Central memory CD4-positive, alpha-beta T cell (primary cell): ENCODE measurements at regions not wholly inside any gene's neighbourhood (a gene's known extent, or its start where the extent isn't known, plus 50 kb on each side); places are given as distances from the start of the nearest gene placed in this dataset.

Source experiments
- DNase-seq: peaks from one replicate; pipeline ENCODE4 v3.0.0; 2022

DNA sequence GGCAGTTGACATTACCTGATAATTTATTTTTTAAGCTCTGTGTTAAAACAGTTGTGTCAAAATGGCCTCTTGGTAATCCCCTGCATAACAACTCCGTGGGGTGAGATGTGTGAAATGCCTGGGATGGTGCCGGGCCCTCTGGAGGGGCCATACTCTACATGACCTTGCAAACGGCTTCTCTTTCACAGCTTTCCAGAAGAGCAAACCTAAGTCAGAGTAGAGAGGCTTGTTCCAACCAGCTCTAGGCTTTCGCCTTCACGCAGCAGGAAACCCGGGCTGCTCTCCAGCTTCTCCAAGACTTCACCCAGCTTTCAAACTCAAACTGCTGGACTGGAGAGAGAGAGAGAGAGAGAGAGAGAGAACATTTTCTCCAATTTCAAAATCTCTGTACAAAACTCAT lies 120.1 kb downstream of the SNX18 start:
- no peak for DNase-seq

DNA sequence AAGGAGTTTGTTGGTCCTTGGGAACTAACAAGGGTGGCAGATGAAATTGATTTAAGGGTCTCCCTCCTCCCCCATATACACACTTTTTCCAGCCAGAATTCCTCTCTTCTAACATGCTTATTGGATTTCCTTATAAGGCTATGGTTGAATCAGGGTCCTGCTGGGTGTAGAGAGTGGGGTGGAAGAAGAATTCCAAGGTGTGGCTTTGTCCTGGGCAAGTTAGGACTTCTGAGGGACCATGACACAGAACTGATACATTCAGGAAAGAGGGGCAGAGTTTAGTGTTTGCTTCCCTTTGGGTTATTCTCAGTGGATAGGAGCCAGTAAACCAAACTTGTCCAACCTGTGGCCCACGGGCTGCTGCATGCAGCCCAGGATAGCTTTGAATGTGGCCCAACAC lies 116.5 kb downstream of the SNX18 start:
- no peak for DNase-seq

DNA sequence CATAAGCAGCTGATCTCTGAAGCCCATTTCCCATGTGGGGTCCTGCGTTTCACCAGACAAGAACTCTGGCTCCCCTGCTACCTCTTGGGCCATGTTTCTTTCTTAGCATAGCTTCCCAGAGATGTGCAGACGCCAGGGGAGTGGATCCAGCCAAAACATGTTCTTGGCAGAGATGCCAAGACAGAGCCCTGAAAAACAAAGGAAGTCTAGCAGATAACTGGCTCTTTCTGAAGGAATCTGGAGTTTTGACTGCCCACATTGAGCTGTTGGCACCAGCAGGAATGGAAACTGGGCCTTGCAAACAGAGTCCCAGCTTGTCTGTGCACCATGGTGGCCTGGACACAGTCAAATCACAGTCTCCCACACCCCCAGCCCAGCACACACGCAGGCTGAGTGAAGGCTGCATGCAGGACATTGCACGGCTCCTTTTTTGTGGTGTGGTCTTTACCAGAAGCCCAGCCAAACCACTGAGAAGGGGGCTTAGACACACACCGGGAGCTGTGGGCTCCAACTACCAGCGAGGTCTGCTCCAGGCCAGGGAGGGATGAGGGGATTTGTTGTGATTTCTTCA lies 114.7 kb downstream of the SNX18 start:
- DNase-seq: no peak

DNA sequence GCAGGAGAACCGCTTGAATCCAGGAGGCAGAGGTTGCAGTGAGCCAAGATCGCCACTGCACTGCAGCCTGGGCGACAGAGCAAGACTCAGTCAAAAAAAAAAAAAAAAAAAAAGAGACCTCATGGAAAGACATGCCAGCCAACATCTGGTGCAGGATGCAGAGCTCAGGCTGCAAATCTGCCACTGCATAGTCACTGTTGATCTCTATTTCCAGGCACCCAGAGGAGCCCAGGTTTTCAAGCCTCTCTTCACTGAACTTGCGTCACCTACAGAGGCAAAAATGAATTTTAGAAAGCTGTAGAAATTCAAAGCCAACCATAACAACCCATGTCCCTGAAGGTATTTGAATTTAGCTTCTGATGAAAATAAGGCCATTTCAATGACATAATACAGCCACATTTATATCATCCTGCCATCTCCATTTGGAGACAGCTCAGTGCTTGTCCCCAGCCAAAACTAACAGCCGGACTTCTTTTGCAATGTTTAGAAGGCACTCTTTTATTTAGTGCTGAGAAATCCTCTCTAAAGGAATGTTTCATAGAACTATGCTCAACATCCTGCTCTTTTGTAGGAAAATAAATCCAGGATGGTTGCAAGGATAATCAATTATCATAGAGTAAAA lies 113.3 kb downstream of the SNX18 start:
- DNase-seq: no peak

DNA sequence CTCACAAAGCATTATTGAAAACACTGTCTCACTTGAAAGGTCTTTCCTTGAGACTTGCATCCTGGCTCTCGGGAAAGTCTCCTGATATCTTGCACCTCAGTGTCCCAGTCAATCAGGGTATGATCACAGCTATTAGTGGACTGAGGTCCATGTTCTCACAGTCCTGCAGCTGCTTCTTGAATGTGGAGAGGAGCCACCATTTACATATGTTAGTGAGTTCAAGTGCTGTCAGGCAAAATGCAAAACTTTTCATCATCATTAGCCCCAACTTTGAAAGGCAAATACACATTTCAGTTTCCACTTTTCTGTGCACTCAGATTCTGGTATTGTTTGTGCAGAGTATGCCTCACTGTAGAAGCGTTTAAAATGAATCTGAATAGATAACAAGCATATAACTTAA lies 111.6 kb downstream of the SNX18 start:
- DNase-seq: no peak

DNA sequence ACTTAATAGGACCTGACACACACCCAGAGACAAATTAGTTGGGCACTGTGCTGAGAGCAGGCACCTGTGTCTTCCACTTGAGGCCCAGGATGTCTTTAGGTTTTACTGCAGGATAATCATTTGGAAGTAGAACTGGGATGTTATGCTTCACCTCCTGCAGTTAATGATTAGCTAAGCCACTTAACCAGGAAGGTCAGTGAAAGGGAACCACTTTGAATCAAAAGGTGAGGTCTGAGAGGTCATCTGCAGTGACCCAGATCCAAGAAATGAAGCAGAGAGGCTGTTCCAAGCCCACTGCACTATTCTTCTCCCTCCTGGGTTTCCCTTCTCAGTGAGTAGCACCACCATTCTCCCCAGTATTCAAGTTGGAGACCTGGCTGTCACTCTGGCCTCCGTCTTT lies 110.5 kb downstream of the SNX18 start:
- DNase-seq: no peak

DNA sequence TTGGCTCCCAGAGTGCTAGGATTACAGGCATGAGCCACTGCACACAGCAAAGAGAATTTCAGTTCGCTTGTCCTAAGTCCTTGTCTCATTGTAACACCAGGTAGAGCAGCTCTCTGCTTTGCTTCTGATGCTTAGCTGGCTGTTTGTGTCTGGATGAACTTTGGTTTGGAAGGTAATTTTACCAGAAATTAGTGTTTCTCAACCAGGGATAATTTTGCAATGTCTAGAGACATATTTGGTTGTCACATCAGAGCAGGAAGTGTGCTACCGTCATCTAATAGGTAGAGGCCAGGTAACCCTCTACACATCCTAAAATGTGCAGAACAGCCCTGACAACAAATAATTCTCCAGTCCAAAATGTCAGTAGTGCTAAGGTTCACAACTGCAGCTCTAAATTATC lies 108.8 kb downstream of the SNX18 start:
- DNase-seq: no peak

DNA sequence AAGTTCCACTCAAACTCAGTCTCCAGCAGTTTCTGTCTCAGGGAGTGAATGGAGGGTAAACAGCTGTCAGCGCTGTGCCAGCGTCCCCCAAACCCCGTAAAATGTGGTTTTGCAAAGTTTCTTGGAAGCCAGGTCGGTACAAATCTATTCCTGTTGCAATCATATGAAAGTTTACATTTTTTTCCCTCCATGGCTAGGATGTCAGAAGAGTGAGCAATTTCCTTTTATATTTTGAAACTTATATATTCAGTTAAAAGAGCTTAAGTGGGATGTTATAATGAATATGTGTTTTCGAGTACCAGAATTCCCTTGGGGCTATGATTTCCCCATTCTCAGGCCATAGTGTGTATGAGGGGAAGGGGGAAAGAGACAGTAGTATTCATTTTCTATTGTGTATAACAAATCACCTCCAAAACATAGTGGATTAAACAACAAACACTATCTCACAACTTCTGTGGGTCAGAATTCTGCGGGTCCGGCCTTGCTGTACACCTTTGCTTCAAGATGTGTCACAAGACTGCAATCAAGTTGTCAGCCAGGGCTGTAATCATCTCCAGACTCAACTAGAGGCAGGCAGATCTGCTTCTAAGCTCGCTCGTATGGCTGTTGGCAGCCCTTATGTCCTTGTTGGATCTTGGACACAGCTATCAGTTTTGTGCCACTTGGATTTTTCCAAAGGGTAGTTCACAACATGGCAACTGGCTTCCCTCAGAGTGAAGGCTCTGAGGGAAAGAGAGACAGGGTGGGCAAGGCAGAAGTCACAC lies 107.4 kb downstream of the SNX18 start:
- no peak for DNase-seq

DNA sequence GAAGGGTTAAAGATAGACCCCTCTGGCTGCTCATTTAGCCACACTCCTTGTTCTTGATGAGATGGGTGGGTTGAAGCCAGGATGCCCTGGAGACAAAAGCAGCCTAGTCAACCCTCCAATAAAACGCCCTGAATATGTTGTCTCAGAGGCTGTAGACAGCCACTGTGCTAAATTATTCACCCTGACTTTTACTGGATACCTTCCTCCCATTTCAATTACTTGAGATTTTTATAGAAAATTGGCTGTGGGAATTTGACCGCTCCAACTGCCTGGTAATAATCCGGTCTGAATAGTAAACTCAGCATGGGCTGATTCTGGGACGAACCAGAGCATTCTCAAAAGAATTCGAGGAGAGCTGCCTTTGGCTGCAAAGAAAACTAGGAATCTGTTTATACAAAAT lies 104.2 kb downstream of the SNX18 start:
- no peak for DNase-seq

DNA sequence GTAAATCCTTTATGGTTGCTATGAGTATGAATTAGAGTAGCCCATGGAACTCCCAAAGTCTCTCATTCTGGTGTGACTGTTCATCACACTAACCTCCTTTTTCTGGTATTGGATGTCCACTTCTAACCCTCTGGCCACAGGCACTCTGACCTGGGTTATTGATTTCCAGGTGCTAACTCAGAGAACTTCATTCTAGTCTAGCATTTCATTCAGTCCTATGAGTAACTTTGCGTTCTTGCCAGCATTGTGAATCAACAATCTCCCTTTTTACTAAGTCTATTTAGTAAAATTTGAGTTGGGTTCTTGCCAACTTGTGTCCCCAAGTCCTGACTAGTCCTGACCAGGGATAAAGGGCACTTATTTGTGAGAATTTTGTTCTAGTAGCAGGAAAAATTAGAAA lies 103.5 kb downstream of the SNX18 start:
- no peak for DNase-seq

DNA sequence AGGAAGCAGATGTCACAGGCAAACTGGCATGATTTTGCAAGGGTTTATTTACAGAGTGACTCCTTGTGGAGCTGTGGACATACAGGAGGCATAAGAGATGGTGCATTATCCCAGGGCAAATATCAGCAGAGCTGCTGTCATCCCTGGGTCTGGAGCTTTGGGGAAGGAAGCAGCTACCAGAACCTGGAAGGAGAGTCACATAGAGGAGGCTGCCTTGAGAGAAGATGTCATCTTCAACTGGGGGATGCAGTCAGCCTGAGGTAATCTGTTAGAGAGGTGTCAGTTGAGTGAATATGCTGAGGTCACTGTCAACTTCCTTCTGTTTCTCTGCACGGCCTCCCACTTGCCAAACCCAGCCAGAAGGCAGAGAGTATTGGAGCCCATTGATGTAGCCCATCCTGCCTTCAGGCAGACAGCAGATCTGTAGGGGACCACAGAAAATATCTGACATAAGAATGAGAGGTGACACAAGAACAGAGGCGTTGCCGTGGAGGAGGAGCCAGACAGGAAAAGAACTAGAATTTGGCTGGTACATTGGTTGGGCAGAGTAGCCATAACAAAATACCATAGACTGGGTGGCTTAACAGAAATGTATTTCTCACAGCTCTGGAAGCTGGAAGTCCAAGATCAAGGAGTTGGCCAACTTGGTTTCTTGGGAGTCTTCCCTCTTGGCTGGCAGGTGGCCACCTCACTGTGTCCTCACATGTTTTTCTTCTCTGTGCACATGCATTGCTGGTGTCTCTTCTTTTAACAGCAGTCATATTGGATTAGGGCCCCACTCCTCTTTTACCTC lies 102.8 kb downstream of the SNX18 start:
- no peak for DNase-seq

DNA sequence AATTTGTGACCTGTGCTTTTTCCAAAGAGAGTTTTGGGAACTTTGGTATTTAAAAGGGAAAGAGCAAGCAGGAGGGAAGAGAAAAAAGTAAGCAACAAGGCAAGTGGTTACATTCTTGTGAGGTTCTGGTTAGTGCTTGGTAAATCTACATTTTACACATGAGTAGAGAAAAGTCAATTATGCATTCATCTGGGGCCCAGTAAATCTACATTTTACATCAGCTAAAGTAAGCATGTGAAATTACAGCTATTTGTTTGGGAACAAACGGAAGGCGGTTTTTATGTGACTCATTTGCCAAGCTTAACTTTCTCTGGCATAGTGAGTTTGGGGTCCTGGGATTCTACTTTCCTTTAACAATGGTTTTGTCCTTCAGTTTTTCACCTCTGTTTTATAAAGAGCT lies 102.2 kb downstream of the SNX18 start:
- no peak for DNase-seq

DNA sequence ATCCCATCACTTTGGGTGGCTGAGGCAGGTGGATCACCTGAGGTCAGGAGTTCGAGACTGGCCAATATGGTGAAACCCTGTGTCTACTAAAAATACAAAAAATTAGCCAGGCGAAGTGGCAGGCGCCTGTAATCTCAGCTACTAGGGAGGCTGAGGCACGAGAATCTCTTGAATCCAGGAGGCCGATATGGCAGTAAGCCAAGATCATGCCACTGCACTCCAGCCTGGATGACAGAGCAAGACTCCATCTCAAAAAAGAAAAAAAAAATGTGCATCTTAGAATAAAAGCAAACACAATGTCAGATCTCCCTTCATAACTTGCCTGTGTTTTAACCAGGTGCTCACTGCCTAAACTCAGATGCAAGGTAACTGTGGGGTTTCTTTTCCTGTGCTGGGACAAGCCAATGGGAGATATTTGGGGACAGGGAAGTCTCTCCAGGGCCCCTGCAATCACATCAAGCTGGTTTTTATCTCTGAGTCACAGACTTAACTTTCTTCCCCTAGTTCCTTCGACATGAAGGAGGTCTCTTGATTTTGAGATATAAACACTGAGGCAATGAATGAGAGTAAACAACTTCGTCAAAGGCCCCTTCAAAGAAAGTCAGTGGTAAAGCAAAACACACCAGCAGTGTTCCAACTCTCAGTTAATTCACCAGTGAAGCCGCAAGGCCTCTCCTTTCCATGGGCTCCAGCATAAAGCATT lies 99.1 kb downstream of the SNX18 start:
- DNase-seq: no peak

DNA sequence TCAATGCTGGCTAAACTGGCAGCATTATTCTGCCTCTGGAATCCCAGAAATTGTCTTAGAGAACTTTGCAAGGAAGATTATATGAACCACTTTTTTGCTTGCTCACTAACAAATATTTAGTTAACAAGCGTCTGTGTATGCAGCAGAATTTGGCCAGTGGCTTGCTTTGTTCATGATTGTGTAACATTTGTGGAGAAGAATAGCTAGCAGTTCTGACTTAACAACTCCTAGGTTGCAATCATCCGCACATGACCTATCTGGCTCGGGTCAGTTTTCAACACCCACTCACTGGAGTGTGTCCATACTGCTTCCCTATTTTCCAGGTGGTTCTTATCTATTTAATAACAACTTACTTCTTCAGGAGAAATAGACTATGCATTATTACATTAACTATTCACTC lies 98.5 kb downstream of the SNX18 start:
- no peak for DNase-seq

DNA sequence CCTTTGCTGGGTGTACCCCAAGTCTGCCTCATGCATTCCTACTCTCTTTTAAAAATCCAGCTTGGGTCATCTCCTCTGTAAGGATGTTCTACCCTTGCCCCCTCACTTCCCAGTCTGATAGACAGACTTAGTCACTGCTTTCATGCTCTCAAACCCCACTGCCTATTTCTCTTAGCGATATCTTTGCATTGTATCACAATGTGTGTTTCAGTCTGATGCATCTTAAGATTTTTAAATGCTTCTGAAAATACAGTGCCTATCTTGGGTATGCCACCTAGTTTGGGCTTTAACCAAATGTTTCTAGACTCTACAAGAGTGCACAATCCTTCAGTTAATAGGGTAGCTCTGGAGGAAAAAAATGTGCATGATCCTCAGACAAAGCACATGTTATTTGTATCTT lies 97.8 kb downstream of the SNX18 start:
- DNase-seq: no peak

DNA sequence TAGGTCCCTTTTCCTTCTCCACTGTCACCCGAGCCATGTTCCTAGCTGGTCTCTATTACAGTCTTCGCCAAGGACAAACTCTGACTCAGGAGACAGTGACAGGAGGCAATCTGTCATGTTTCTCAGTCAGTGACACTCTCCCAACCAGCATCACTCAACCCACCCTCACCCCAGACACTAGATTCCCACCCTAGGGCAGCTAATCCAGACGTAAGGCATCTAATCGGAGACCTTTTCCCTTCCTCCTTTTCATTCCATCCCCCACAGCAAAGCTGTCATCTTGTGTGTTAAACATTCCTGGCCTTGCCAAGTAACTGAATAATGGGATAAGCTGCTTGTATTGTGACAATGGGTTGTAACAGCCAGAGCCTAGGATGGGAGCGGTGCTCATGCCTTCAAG lies 95.2 kb downstream of the SNX18 start:
- DNase-seq: no peak

DNA sequence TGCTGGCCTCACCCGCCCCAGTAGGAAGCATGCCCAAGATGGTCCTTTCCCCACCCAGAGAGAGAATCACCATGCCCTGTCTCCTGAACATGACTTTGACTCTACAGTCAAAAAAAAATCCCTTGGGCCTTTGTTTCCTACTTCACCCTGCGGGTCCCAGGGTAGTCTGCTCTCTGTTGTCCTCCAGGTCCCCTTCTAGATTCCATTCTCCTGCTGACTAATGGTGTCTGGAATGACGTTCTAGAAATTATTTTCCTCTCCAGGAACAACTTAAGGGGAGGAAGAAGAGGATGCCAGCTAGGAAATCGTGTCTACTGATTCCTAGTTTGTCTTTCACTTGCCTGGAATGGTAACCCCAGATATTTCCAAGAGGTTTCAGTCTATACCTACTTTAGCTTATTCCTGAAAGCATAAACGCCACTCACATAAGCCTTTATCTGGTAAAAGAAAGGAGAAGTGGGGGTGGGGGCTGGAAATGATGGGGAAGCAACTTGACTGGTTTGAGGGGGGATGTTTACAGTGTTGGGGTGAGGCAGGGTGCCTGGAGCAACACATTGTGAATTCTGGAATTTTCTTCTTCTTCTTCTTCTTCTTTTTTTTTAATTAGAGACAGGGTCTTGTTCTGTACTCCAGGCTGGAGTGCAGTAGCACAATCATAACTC lies 93.9 kb downstream of the SNX18 start:
- no peak for DNase-seq

DNA sequence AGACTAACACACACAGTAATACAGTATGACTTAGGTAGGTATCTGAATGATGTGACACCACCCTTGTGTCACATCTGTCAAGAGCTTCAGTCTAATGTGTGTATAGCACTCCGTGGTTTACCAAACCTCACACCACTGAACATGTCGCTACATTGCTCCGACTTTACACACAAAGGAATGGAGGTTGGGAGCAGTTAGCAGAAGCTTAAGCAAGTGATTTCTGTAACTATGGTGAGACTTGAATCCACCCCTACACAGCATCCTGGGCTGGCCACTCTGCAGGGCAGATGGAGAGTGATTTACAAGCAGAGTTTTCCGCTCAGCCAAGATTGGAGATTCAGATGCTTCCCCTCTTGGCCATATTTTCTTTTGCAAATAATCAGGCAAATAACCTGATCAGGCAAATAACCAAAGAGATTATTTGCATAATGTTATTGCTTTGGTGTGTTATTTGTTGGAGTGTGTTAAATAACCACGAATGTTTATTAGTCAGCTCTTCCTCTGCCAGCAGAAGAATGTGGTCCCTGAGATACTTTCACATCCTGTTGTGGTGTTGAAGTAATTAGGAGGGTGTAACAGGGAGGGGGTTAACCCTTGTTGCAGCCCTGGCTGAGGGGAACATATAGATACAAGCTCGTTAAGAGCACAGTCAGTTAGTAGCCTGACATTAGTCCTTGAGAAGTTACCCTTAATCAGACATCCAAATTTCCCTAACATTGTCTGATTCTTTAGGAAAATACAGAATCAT lies 92.8 kb downstream of the SNX18 start:
- DNase-seq: peak; percentile 34

DNA sequence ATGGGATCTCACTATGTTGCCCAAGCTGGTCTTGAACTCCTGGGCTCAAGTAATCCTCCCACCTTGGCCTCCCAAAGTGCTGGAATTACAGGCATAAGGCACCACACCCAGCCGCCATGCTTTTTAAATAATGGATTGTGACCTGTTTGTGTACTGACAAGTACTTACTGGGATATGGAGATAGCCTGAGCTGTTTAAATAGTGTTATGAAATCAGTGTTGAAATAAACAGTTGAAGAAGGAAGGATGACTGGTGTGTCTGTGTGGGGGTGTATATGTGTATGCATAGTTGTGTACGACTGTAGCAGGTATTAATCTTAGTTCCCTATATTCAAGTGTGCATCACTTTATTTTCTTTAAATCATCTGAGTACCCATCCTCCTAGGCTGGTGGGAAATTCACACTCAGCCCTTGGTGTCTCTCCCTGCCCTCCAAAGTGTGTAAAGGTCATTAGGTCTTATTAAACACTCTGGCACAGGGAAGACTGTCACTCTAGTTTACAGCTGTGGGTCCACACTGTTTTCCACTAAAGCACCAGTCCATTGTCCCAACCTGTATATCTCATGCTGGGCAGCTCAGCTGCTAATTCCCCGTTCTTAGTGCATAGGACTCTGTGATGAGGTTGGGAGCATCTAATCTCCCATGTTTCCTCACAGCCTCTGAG lies 91.0 kb downstream of the SNX18 start:
- no peak for DNase-seq

DNA sequence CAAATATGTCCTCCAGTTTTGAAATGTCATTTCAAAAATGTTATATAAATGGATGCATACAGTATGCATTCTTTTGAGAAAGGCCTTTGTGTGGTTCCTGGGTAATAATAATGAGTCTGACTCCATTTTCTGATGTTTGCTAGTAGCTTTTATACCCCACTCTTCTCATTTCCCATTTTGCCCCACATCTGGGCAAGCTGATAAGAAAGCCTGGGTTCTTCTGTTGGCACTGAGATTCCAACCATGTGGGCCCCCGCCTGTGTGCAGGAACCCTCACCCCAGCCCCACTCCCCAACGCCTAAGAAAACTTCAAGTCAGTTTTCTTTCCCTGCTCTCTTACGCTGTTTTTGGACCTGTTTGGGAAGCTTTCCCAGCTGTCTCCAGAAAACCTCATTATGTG lies 89.4 kb downstream of the SNX18 start:
- no peak for DNase-seq

DNA sequence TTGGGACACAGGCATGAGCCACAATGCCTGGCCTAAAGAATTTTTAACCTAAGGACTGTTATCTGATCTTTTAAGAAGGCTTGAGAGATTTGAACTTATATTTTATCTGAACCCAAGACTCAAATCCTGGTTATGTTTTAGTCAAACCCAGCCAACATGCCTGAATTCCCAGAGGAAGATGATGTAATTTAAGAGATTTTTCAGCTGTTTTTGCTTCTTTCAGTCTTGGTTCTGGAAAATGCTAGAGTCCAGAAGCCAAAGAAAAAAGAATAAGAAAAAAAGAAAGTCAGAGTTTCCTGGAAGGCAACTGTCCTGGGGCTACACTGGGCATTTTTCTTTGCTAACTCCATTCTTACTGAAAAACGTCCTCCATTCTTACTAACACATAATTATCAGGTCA lies 85.8 kb downstream of the SNX18 start:
- no peak for DNase-seq
